Erythroblast (primary cell): ENCODE measurements at regions not wholly inside any gene's neighbourhood (a gene's known extent, or its start where the extent isn't known, plus 50 kb on each side); places are given as distances from the start of the nearest gene placed in this dataset.

Source experiments
- GATA1 ChIP-seq: IDR thresholded peaks from 2 replicates; pipeline ENCODE4 v1.6.1; 2011; ENCODE audit warnings: low read depth, mild to moderate bottlenecking, control low read depth, low read length, moderate library complexity
- POLR2A ChIP-seq: IDR thresholded peaks from 2 replicates; pipeline ENCODE4 v1.6.1; 2011; ENCODE audit warnings: mild to moderate bottlenecking, low read length

GRCh38 chr17:69706127-69706526 lies 291.6 kb downstream of the MAP2K6 start:
- no peak for TF ChIP-seq POLR2A
- TF ChIP-seq GATA1: no peak
